Astrocyte of the spinal cord (primary cell): ENCODE measurements at regions not wholly inside any gene's neighbourhood (a gene's known extent, or its start where the extent isn't known, plus 50 kb on each side); places are given as distances from the start of the nearest gene placed in this dataset.

Experiments used
- DNase-seq: peaks from one replicate; pipeline ENCODE4 v3.0.0; 2011; ENCODE audit warnings: low read depth, low spot score
- H3K4me3 ChIP-seq: 2 replicates; pipeline ENCODE4 v1.5.1; 2011; ENCODE audit warnings: low read depth, mild to moderate bottlenecking, low read length, moderate library complexity
- in situ Hi-C: cut with HindIII; loops from 2 replicates; pipeline ENCODE4 v1.10.0; 2017; ENCODE audit warnings: low sequenced_read_pairs
- TF ChIP-seq, protein P1 (sequence below): IDR thresholded peaks from 2 replicates; pipeline ENCODE4 v1.5.1; 2012; ENCODE audit warnings: low read depth, mild to moderate bottlenecking, low read length, inconsistent platforms

GRCh38 chr20:63124092-63124781 lies 91.7 kb downstream of the YTHDF1 start:
- TF ChIP-seq, protein P1, sequence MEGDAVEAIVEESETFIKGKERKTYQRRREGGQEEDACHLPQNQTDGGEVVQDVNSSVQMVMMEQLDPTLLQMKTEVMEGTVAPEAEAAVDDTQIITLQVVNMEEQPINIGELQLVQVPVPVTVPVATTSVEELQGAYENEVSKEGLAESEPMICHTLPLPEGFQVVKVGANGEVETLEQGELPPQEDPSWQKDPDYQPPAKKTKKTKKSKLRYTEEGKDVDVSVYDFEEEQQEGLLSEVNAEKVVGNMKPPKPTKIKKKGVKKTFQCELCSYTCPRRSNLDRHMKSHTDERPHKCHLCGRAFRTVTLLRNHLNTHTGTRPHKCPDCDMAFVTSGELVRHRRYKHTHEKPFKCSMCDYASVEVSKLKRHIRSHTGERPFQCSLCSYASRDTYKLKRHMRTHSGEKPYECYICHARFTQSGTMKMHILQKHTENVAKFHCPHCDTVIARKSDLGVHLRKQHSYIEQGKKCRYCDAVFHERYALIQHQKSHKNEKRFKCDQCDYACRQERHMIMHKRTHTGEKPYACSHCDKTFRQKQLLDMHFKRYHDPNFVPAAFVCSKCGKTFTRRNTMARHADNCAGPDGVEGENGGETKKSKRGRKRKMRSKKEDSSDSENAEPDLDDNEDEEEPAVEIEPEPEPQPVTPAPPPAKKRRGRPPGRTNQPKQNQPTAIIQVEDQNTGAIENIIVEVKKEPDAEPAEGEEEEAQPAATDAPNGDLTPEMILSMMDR = no peak
- no peak for DNase-seq
- in situ Hi-C loops = no loop called here
- H3K4me3 ChIP-seq = no peak overlapping the region

DNA sequence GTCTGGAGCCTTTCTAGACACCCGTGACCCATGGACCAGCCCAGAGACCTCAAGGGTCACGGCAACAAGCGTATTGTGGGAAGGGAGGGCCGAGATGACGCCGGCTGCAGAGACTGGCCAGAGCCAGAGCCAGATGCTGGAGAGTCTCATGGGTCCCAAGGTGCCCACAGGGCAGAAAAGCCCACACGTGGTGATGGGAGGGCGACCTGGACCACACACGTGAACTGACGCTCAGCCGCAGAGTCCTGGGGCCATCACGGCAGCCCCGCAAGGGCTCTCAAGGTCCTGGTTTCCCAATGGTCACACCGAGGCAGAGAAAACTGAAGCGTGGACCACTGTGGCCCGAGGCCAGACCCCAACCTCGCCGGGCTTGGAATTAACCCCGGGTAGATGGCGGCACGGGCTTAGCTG lies 92.6 kb downstream of the YTHDF1 start:
- in situ Hi-C loops = no loop called here
- DNase-seq = no peak
- TF ChIP-seq, protein P1 = no peak
- no peak overlapping the region for H3K4me3 ChIP-seq

- TF ChIP-seq, protein P1 = no peak
- in situ Hi-C loops = no loop called here
- H3K4me3 ChIP-seq = no peak overlapping the region
- no peak for DNase-seq
These were observed 93.3 kb downstream of the YTHDF1 start for GRCh38 chr20:63122626-63123025.

- no peak overlapping the region for H3K4me3 ChIP-seq
- TF ChIP-seq, protein P1 = no peak
- DNase-seq = no peak
- in situ Hi-C loops = no loop called here
These were observed 94.1 kb downstream of the YTHDF1 start for GRCh38 chr20:63121749-63122405.

DNA sequence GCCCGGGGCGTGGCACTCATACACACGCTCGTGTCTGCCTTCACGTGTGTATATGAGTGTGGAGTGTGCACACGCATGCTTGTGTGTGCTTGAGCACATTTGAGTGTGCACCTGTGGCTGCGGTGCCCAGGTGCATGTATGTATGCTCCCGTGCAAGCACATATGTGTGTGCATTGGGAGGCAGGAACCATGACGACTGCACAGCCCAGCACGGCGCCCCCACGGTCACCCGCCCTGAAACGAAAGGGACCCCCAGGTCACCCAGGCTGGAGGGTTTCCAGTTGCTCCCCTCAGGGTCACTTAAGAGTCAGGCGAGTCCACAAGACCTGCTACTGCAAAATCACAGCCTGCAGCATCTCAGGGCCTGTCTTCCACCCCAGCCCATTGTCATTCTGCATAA lies 94.7 kb downstream of the YTHDF1 start:
- TF ChIP-seq, protein P1 = no peak
- in situ Hi-C loops = no loop called here
- H3K4me3 ChIP-seq = no peak overlapping the region
- no peak for DNase-seq

DNA sequence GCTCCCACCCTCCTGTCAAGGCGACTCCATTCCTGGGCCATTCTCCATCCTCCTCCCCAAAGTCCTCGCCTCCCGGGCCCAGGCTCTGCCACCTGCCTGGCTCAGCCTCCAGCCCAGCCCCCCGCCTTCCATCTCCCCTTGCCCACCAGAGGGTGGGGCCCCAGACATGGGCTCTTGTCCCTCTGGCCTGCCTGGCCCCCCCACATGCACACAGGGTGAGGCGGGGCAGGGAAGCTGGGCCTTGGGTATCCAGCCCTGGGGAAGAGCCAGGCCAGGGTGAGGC lies 95.2 kb downstream of the YTHDF1 start:
- H3K4me3 ChIP-seq = no peak overlapping the region
- in situ Hi-C loops = no loop called here
- no peak for DNase-seq
- TF ChIP-seq, protein P1 = no peak
